SU-DHL-6 (cell line): ENCODE measurements at regions not wholly inside any gene's neighbourhood (a gene's known extent, or its start where the extent isn't known, plus 50 kb on each side); places are given as distances from the start of the nearest gene placed in this dataset.

Source experiments
- H2AFZ ChIP-seq: fragments of 200-600 bp; sonication (generic); 2 replicates; pipeline ENCODE4 v1.6.1; 2014; ENCODE audit warnings: low read depth, mild to moderate bottlenecking, moderate library complexity, mixed read lengths, antibody characterized with exemption, low read length; ENCODE audit not compliant: severe bottlenecking
- H3F3A ChIP-seq: fragments of 200-600 bp; shearing (Covaris generic); 2 replicates; pipeline ENCODE4 v1.6.0; 2016; ENCODE audit warnings: antibody characterized with exemption, mild to moderate bottlenecking; ENCODE audit not compliant: insufficient read depth
- H3K27ac ChIP-seq: fragments of 200-600 bp; sonication (generic); 2 replicates; pipeline ENCODE4 v1.5.1; 2016; ENCODE audit warnings: low read depth, mild to moderate bottlenecking, low read length, moderate library complexity, mixed read lengths
- H3K27me3 ChIP-seq: fragments of 200-600 bp; sonication (generic), shearing (Covaris generic); 2 replicates; pipeline ENCODE4 v1.6.0; 2014; ENCODE audit warnings: mild to moderate bottlenecking, low read length
- H3K36me3 ChIP-seq: fragments of 200-600 bp; sonication (generic); 2 replicates; pipeline ENCODE4 v1.6.1; 2014; ENCODE audit warnings: mild to moderate bottlenecking, low read length, mixed read lengths
- H3K4me2 ChIP-seq: fragments of 300-600, 200-600 bp; shearing (Covaris generic), sonication (generic); 2 replicates; pipeline ENCODE4 v1.6.0; 2014; ENCODE audit warnings: low read length, low read depth, mild to moderate bottlenecking; ENCODE audit not compliant: poor library complexity, severe bottlenecking
- H3K4me3 ChIP-seq: fragments of 200-600 bp; sonication (generic); 2 replicates; pipeline ENCODE4 v1.5.1; 2014; ENCODE audit warnings: antibody characterized with exemption, low read length, mild to moderate bottlenecking, mixed read lengths; ENCODE audit not compliant: insufficient read depth, poor library complexity, severe bottlenecking
- H3K79me2 ChIP-seq: fragments of 200-600 bp; sonication (generic); 2 replicates; pipeline ENCODE4 v1.6.1; 2014; ENCODE audit warnings: mild to moderate bottlenecking, low read length, moderate library complexity; ENCODE audit not compliant: insufficient read depth
- H3K9ac ChIP-seq: fragments of 200-600 bp; sonication (generic); 2 replicates; pipeline ENCODE4 v1.7.0; 2014; ENCODE audit warnings: mild to moderate bottlenecking, low read length
- H3K9me2 ChIP-seq: fragments of 200-600 bp; sonication (generic); replicated peaks from 2 replicates; pipeline ENCODE4 v1.6.1; 2014; ENCODE audit warnings: low read length; ENCODE audit not compliant: insufficient read depth
- H3K9me3 ChIP-seq: fragments of 200-600 bp; sonication (generic); 2 replicates; pipeline ENCODE4 v1.6.1; 2014; ENCODE audit warnings: low read length, mixed read lengths; ENCODE audit not compliant: insufficient read depth
- H4K20me1 ChIP-seq: fragments of 200-600 bp; sonication (generic); 2 replicates; pipeline ENCODE4 v1.6.1; 2014; ENCODE audit warnings: low read depth, mild to moderate bottlenecking, antibody characterized with exemption, low read length, moderate library complexity, mixed read lengths
- CTCF ChIP-seq: fragments of 200-600 bp; sonication (generic); IDR thresholded peaks from one replicate; pipeline ENCODE4 v1.5.1; 2017; ENCODE audit warnings: antibody characterized with exemption, mild to moderate bottlenecking, low read length, moderate library complexity; ENCODE audit not compliant: insufficient read depth, poor library complexity, severe bottlenecking
- EZH2phosphoT487 ChIP-seq: fragments of 200-600 bp; sonication (generic), shearing (Covaris generic); conservative IDR thresholded peaks from 2 replicates; pipeline ENCODE4 v1.6.1; 2018; ENCODE audit warnings: mild to moderate bottlenecking, antibody characterized with exemption, low read length, moderate library complexity, mixed read lengths

GRCh38 chr5:5629607-5629978 lies 207.1 kb downstream of the ICE1 start:
- no peaks in the 10 kb centered on the region for H4K20me1 ChIP-seq
- H3K9ac ChIP-seq, result no peak overlapping the region
- no peak overlapping the region for H3K27ac ChIP-seq
- no peak overlapping the region for H3K4me3 ChIP-seq
- H3F3A ChIP-seq, result no peaks in the 10 kb centered on the region
- TF ChIP-seq CTCF (no peak), EZH2phosphoT487 (no peak)
- no peak overlapping the region for H3K4me2 ChIP-seq
- H3K9me2 ChIP-seq, result no peaks in the 10 kb centered on the region
- H3K79me2 ChIP-seq, result no peaks in the 10 kb centered on the region
- H3K27me3 ChIP-seq, result no peaks in the 10 kb centered on the region
- H3K36me3 ChIP-seq, result no peaks in the 10 kb centered on the region
- H3K9me3 ChIP-seq, result 0 out of 2 replicates have a peak, but pooled peaks cover under 1% of the 10 kb centered on the region
- H2AFZ ChIP-seq, result no peak overlapping the region

GRCh38 chr5:5628866-5629606 lies 206.6 kb downstream of the ICE1 start:
- H3K27me3 ChIP-seq, result no peaks in the 10 kb centered on the region
- no peak overlapping the region for H3K4me2 ChIP-seq
- H3K79me2 ChIP-seq, result no peaks in the 10 kb centered on the region
- no peaks in the 10 kb centered on the region for H4K20me1 ChIP-seq
- H3K9ac ChIP-seq, result no peak overlapping the region
- no peaks in the 10 kb centered on the region for H3K36me3 ChIP-seq
- no peaks in the 10 kb centered on the region for H3F3A ChIP-seq
- H3K9me2 ChIP-seq, result no peaks in the 10 kb centered on the region
- no peak overlapping the region for H2AFZ ChIP-seq
- H3K27ac ChIP-seq, result no peak overlapping the region
- H3K9me3 ChIP-seq, result peaks cover 6% of the 10 kb centered on the region; the same call in 1 of the 2 replicates
- TF ChIP-seq CTCF, result no peak
- TF ChIP-seq EZH2phosphoT487, result no peak
- no peak overlapping the region for H3K4me3 ChIP-seq

- Histone ChIP-seq H3F3A (no peaks in the 10 kb centered on the region), H3K9me3 (peaks cover 18% of the 10 kb centered on the region; the same call in 1 of the 2 replicates), H3K4me3 (no peak overlapping the region), H3K9ac (no peak overlapping the region), H3K27me3 (no peaks in the 10 kb centered on the region), H3K36me3 (no peaks in the 10 kb centered on the region), H3K9me2 (no peaks in the 10 kb centered on the region), H4K20me1 (no peaks in the 10 kb centered on the region), H3K27ac (no peak overlapping the region), H3K79me2 (no peaks in the 10 kb centered on the region), H2AFZ (no peak overlapping the region), H3K4me2 (no peak overlapping the region)
- TF ChIP-seq EZH2phosphoT487 (no peak), CTCF (no peak)
Observed at GRCh38 chr5:5626412-5626811, 203.9 kb downstream of the ICE1 start.
